Activated B cell treated with CpG ODN at 0.5 μM for 24 hours (primary cell): ENCODE measurements at regions not wholly inside any gene's neighbourhood (a gene's known extent, or its start where the extent isn't known, plus 50 kb on each side); places are given as distances from the start of the nearest gene placed in this dataset.

Experiments used
- ATAC-seq: fragments of 200-7000 bp; cut with Tn5 transposase; one replicate; pipeline ENCODE4 v1.10.0; 2021; ENCODE audit warnings: low read depth, mild to moderate bottlenecking, moderate library complexity
- CTCF ChIA-PET: fragments of 350-600 bp; sonication (Branson Sonifier 250); formaldehyde crosslinking; loops from one replicate; lab custom pipeline; 2021; ENCODE audit warnings: antibody characterized with exemption; lab: Charles Lee
- POLR2A ChIA-PET: fragments of 350-600 bp; sonication (Branson Sonifier 250); formaldehyde crosslinking; loops from one replicate; lab custom pipeline; 2021; ENCODE audit warnings: antibody characterized with exemption; lab: Charles Lee
- DNase-seq: peaks from one replicate; pipeline ENCODE4 v3.0.0; 2022
- H3K27ac Mint-ChIP-seq: one replicate; pipeline ENCODE4 v1.8.0; 2020; ENCODE audit warnings: mixed read lengths
- H3K27me3 Mint-ChIP-seq: one replicate; pipeline ENCODE4 v1.8.0; 2021; ENCODE audit warnings: mixed read lengths
- H3K36me3 Mint-ChIP-seq: one replicate; pipeline ENCODE4 v1.8.0; 2021; ENCODE audit warnings: low read depth, mixed read lengths
- H3K4me1 Mint-ChIP-seq: one replicate; pipeline ENCODE4 v1.8.0; 2021; ENCODE audit warnings: mixed read lengths
- H3K4me3 Mint-ChIP-seq: one replicate; pipeline ENCODE4 v1.8.0; 2020; ENCODE audit warnings: mild to moderate bottlenecking, mixed read lengths
- H3K9me3 Mint-ChIP-seq: one replicate; pipeline ENCODE4 v1.8.0; 2020; ENCODE audit warnings: mixed read lengths
- intact Hi-C: fragments of 100-400 bp; cut with micrococcal nuclease; formaldehyde crosslinking; loops from one replicate; pipeline ENCODE4 v1.15.1; 2024
- TF ChIP-seq, protein P1 (sequence below): fragments of 200-600 bp; IDR thresholded peaks from one replicate; pipeline ENCODE4 v1.8.0; 2022; ENCODE audit warnings: antibody characterized with exemption, mild to moderate bottlenecking

DNA sequence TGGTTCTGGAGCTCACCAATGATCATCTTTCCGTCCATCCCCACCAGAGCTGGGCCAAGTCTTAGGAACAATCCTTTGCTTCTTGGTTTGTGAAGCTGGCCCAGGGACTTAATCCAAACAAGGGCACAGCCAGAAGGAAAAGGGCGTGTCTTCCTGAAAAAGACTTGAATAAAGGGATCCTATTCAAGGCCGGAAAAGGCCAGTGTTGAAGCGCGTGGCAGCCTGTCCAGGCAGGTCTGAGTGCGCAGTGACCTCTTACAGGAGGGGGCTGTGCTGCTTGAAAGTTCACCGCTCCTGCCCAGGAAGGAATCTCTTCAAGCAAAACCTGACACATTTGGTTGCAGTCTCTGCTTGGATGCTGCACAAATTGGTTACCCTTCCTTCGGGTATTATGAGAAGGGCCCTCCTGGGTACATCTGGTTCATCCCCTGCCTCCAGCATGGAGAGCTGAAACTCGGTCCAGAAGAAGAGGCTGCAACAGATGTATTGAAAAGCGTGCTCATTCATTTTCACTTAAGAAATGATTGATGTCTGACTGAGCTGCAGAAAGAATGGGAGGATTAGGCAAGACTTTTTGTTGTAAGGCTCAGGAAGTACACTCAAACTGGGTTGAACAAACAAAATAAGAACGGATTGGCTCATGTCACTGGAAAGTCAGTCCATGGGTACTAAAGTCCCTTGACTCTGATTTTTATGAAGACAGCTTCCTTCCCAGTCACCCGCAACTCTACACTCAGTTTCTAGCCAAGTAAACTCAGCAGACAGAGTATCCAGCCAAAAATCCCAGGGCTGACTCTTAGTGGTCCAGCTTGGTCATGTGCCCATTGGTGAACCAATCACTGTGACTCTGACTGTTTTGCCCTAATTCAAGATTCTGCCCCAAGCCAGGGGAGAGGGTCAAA is 136.3 kb downstream of the TFAP2C start:
- no peaks in the 10 kb centered on the region for H3K36me3 Mint-ChIP-seq
- DNase-seq (no peak), ATAC-seq (no peak)
- no peak overlapping the region for H3K4me3 Mint-ChIP-seq
- no peak overlapping the region for H3K27ac Mint-ChIP-seq
- TF ChIP-seq, protein P1, sequence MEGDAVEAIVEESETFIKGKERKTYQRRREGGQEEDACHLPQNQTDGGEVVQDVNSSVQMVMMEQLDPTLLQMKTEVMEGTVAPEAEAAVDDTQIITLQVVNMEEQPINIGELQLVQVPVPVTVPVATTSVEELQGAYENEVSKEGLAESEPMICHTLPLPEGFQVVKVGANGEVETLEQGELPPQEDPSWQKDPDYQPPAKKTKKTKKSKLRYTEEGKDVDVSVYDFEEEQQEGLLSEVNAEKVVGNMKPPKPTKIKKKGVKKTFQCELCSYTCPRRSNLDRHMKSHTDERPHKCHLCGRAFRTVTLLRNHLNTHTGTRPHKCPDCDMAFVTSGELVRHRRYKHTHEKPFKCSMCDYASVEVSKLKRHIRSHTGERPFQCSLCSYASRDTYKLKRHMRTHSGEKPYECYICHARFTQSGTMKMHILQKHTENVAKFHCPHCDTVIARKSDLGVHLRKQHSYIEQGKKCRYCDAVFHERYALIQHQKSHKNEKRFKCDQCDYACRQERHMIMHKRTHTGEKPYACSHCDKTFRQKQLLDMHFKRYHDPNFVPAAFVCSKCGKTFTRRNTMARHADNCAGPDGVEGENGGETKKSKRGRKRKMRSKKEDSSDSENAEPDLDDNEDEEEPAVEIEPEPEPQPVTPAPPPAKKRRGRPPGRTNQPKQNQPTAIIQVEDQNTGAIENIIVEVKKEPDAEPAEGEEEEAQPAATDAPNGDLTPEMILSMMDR: no peak
- CTCF ChIA-PET: no interaction called here
- no peaks in the 10 kb centered on the region for H3K9me3 Mint-ChIP-seq
- intact Hi-C loops: no loop called here
- H3K27me3 Mint-ChIP-seq: no peaks in the 10 kb centered on the region
- H3K4me1 Mint-ChIP-seq: no peaks in the 10 kb centered on the region
- POLR2A ChIA-PET: no interaction called here

DNA sequence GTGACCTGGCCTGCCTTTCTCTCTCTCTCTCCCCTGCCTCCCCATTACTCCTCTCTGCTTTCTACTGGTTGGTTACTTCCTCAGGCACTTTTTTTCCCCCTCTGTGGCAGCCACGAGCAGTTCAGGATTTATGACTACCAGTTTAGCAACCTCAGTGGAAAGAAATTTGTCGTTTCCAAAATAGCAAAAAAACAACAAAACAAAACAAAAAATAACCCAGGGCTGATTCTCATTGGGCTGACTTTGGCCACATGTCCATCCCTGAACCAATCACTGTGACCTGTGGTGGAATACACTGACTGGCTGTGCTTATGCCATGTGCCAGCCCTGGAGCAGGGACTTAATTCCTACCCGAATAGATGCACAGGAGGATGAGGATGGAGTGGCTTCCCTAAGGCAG is 137.4 kb downstream of the TFAP2C start:
- no peaks in the 10 kb centered on the region for H3K36me3 Mint-ChIP-seq
- DNase-seq (no peak), ATAC-seq (no peak)
- no peak overlapping the region for H3K4me3 Mint-ChIP-seq
- H3K9me3 Mint-ChIP-seq: no peaks in the 10 kb centered on the region
- ChIA-PET CTCF (no interaction called here), POLR2A (no interaction called here)
- H3K4me1 Mint-ChIP-seq: no peaks in the 10 kb centered on the region
- H3K27ac Mint-ChIP-seq: no peak overlapping the region
- TF ChIP-seq, protein P1: no peak
- intact Hi-C loops: no loop called here
- H3K27me3 Mint-ChIP-seq: no peaks in the 10 kb centered on the region

DNA sequence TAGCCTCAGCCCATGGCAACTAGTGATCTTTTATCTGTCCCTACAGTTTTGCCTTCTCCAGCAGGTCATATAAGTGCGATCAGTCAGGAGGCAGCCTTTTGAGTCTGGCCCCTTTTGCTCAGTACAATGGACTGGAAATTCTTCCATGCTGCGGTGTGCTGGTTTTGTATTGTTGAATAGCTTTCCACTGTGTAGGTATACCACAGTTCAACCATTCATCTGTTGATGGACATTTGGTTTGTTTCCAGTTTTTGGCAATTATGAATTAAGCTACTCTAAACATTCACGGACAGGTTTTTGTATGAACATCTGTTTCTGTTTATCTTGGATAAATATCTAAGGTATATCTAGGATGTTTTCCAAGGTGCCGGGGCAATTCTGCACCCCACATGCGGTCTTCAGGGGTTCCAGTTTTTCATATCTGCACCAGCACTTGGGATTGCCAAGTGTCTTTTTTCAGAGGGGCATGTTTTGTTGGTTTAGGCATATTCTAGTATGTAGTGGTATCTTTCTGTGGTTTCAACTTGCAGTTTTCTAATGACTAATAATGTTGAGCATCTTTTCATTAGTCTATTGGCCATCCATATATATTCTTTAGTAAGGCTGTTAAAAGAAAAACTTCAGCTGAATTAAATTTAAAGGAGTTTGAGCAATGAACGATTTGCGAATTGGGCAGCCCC is 141.0 kb downstream of the TFAP2C start:
- ChIA-PET CTCF (no interaction called here), POLR2A (no interaction called here)
- intact Hi-C loops: no loop called here
- Mint-ChIP-seq H3K27me3 (no peaks in the 10 kb centered on the region), H3K27ac (no peak overlapping the region), H3K36me3 (no peaks in the 10 kb centered on the region), H3K4me1 (no peaks in the 10 kb centered on the region), H3K9me3 (no peaks in the 10 kb centered on the region), H3K4me3 (no peak overlapping the region)
- TF ChIP-seq, protein P1: no peak
- no peak for ATAC-seq
- no peak for DNase-seq

DNA sequence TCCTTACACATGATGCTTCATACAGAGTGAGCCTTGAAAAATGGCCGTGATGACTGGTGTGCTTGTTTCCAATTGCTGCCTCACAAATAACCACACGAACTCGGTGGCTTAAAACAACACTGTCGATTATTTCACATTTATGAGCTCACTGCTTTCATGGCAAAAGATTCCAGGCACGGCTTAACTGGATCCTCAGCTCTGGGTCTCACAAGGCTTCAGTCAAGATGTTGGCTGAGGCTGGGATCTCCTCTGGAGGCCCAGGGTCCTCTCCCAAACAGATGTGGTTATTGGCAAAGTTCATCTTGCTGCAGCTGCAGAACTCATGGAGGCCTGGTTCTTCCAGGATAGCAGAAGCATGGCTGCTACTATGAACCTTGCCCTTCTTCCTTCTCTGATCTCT is 144.6 kb downstream of the TFAP2C start:
- POLR2A ChIA-PET: no interaction called here

DNA sequence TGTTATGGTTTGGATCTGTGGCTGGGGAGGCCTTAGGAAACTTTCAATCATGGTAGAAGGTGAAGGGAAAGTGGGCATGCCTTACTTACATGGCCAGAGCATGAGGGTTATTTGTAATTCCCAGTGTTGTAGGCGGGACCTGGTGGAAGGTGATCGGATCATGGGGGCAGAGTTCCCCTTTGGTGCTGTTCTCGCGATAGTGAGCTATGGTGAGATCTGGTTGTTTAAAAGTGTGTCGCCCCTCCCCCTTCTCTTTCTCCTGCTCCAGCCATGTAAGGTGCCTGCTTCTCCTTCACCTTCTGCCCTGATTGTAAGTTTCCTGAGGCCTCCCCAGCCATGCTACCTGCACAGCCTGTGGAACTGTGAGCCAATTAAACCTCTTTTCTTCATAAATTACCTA is 145.8 kb downstream of the TFAP2C start:
- H3K4me3 Mint-ChIP-seq: no peak overlapping the region
- no peak for DNase-seq
- no peak overlapping the region for H3K27ac Mint-ChIP-seq
- ATAC-seq: no peak
- H3K9me3 Mint-ChIP-seq: no peaks in the 10 kb centered on the region
- ChIA-PET POLR2A (no interaction called here), CTCF (no interaction called here)
- intact Hi-C loops: no loop called here
- TF ChIP-seq, protein P1: no peak
- no peaks in the 10 kb centered on the region for H3K27me3 Mint-ChIP-seq
- H3K36me3 Mint-ChIP-seq: no peaks in the 10 kb centered on the region
- no peaks in the 10 kb centered on the region for H3K4me1 Mint-ChIP-seq

More for the DNA sequence above, 144.6 kb downstream of the TFAP2C start:
- CTCF ChIA-PET: no interaction called here
- Mint-ChIP-seq H3K36me3 (no peaks in the 10 kb centered on the region), H3K27me3 (no peaks in the 10 kb centered on the region), H3K4me1 (no peaks in the 10 kb centered on the region), H3K4me3 (no peak overlapping the region), H3K27ac (no peak overlapping the region), H3K9me3 (no peaks in the 10 kb centered on the region)
- DNase-seq (no peak), ATAC-seq (no peak)
- TF ChIP-seq, protein P1: no peak
- intact Hi-C loops: no loop called here
